ENCODE measurements at regions not wholly inside any gene's neighbourhood (a gene's known extent, or its start where the extent isn't known, plus 50 kb on each side); places are given as distances from the start of the nearest gene placed in this dataset.

DNA sequence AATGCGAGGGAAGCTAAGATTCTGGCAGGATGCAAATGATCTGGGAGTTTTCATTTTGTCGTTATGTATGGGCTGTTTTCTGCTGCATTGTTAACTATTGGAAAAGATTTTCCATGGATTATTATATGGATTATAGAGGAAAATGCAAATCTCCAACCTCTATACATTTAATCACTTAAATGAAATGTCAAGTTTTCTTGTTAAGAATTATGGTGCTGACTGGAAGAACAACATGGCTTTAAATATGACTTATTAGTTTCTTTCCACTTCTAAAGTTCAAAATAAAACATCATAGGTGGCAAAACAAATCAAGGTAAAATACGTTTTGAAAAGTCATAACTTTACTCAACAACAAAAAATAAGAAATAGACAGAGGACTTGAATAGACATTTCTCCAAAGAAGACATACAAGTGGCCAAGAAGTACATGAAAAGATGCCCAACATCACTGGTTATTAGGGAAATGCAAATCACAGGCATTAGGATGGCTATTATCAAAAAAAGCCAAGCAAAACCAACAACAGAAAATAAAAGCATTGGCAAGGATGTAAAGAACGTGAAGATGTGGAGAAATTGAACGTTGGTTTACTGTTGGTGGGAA lies 56.2 kb upstream of the CLDN5 start (continued):
- TF ChIP-seq, protein P1, sequence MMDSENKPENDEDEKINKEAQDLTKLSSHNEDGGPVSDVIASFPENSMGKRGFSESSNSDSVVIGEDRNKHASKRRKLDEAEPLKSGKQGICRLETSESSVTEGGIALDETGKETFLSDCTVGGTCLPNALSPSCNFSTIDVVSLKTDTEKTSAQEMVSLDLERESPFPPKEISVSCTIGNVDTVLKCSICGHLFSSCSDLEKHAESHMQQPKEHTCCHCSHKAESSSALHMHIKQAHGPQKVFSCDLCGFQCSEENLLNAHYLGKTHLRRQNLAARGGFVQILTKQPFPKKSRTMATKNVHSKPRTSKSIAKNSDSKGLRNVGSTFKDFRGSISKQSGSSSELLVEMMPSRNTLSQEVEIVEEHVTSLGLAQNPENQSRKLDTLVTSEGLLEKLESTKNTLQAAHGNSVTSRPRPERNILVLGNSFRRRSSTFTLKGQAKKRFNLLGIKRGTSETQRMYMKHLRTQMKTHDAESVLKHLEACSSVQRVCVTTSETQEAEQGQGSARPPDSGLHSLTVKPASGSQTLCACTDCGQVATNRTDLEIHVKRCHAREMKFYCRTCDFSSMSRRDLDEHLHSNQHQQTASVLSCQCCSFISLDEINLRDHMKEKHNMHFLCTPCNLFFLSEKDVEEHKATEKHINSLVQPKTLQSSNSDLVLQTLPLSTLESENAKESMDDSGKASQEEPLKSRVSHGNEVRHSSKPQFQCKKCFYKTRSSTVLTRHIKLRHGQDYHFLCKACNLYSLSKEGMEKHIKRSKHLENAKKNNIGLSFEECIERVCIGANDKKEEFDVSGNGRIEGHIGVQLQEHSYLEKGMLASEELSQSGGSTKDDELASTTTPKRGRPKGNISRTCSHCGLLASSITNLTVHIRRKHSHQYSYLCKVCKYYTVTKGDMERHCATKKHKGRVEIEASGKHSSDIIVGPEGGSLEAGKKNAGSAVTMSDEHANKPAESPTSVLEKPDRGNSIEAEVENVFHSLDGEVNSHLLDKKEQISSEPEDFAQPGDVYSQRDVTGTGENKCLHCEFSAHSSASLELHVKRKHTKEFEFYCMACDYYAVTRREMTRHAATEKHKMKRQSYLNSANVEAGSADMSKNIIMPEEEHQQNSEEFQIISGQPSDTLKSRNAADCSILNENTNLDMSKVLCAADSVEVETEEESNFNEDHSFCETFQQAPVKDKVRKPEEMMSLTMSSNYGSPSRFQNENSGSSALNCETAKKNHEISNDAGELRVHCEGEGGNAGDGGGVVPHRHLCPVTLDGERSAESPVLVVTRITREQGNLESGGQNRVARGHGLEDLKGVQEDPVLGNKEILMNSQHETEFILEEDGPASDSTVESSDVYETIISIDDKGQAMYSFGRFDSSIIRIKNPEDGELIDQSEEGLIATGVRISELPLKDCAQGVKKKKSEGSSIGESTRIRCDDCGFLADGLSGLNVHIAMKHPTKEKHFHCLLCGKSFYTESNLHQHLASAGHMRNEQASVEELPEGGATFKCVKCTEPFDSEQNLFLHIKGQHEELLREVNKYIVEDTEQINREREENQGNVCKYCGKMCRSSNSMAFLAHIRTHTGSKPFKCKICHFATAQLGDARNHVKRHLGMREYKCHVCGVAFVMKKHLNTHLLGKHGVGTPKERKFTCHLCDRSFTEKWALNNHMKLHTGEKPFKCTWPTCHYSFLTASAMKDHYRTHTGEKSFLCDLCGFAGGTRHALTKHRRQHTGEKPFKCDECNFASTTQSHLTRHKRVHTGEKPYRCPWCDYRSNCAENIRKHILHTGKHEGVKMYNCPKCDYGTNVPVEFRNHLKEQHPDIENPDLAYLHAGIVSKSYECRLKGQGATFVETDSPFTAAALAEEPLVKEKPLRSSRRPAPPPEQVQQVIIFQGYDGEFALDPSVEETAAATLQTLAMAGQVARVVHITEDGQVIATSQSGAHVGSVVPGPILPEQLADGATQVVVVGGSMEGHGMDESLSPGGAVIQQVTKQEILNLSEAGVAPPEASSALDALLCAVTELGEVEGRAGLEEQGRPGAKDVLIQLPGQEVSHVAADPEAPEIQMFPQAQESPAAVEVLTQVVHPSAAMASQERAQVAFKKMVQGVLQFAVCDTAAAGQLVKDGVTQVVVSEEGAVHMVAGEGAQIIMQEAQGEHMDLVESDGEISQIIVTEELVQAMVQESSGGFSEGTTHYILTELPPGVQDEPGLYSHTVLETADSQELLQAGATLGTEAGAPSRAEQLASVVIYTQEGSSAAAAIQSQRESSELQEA (IDR thresholded peaks at IDR 0.05; ENCODE audit: low read depth), result no peak
- no peak for TF ChIP-seq CTCF (IDR thresholded peaks at IDR 0.05 in 2 of 3, conservative IDR thresholded peaks at IDR 0.05 in 1 of 3; ENCODE audit: insufficient read depth in 2 of 3, low read depth in 1 of 3, low read length in 3 of 3)
- TF ChIP-seq IRF2 (CRISPR knock-in tag; IDR thresholded peaks at IDR 0.05), result no peak
- no peak for TF ChIP-seq ASH1L (IDR thresholded peaks at IDR 0.05; ENCODE audit: borderline replicate concordance, low read depth, partially characterized antibody)
- no peak for TF ChIP-seq U2AF1 (optimal IDR thresholded peaks at IDR 0.05; ENCODE audit: low read depth, low read length)
- no peak for TF ChIP-seq TAF1 (IDR thresholded peaks at IDR 0.05; ENCODE audit: control insufficient read depth, extremely low read depth, insufficient read depth, low read length, severe bottlenecking)
- no peak for TF ChIP-seq BMI1 (IDR thresholded peaks at IDR 0.05; ENCODE audit: low read length)
- no peak for TF ChIP-seq PTTG1 (tag; IDR thresholded peaks at IDR 0.05; ENCODE audit: low read depth)
- no peak for TF ChIP-seq NBN (IDR thresholded peaks at IDR 0.05; ENCODE audit: low read depth)
- no peak for TF ChIP-seq MNT (conservative IDR thresholded peaks at IDR 0.05)
- no peak for TF ChIP-seq FOXM1 (IDR thresholded peaks at IDR 0.05; ENCODE audit: low read depth)
- TF ChIP-seq FOXM1 (CRISPR knock-in tag; IDR thresholded peaks at IDR 0.05; ENCODE audit: low read depth), result 0 out of 2 replicates have a peak, but pooled peaks have one; percentile 5
- TF ChIP-seq PHB (CRISPR knock-in tag; IDR thresholded peaks at IDR 0.05), result no peak
- TF ChIP-seq TOE1 (IDR thresholded peaks at IDR 0.05; ENCODE audit: borderline replicate concordance), result 0 out of 2 replicates have a peak, but pooled peaks have one; percentile 10
- TF ChIP-seq TOE1 (CRISPR knock-in tag; IDR thresholded peaks at IDR 0.05; ENCODE audit: borderline replicate concordance, low read depth), result no peak
- no peak for TF ChIP-seq ZNF766 (CRISPR knock-in tag; conservative IDR thresholded peaks at IDR 0.05)
- no peak for TF ChIP-seq HNRNPK (IDR thresholded peaks at IDR 0.05; ENCODE audit: low read depth, low read length, poor library complexity, severe bottlenecking)
